ENCODE measurements at regions not wholly inside any gene's neighbourhood (a gene's known extent, or its start where the extent isn't known, plus 50 kb on each side); places are given as distances from the start of the nearest gene placed in this dataset.

- H3K23ac ChIP-seq (ENCODE audit: insufficient read length, low read depth, low read length): no peak overlapping the region
- Mint-ChIP-seq H3K4me1 (no peaks in the 10 kb centered on the region), H3K27me3 (ENCODE audit: low read depth) (no peaks in the 10 kb centered on the region; the same call in 1 of the 2 replicates), H3K4me3 (no peak overlapping the region), H3K27ac (no peak overlapping the region), H3K36me3 (ENCODE audit: insufficient read depth in 1 of 3, low read depth in 3 of 3) (no peaks in the 10 kb centered on the region), H3K9me3 (no peaks in the 10 kb centered on the region)
- no peaks in the 10 kb centered on the region for H3K9me3 ChIP-seq (ENCODE audit: control insufficient read depth, low read depth, low read length)
- H4K91ac ChIP-seq (ENCODE audit: insufficient read length, low read depth, low read length): no peak overlapping the region
- no peak for DNase-seq
- no peaks in the 10 kb centered on the region for H3K27me3 ChIP-seq (ENCODE audit: insufficient read depth, low read length)
- no peaks in the 10 kb centered on the region for H3K79me2 ChIP-seq (ENCODE audit: insufficient read depth, low read length)
- no peak overlapping the region for H3T11ph ChIP-seq (ENCODE audit: low read length)
- no peaks in the 10 kb centered on the region for H3K4me1 ChIP-seq (ENCODE audit: insufficient read depth, low read length)
- no CpG with 5 or more reads among the region's 4 CpGs for WGBS (ENCODE audit: extremely low coverage, insufficient read length, low lambda C conversion rate)
- no peak overlapping the region for H4K8ac ChIP-seq (replicated peaks; ENCODE audit: insufficient read length, low read depth, low read length)
- H2AFZ ChIP-seq (ENCODE audit: low read length): no peak overlapping the region
- H3K56ac ChIP-seq (ENCODE audit: insufficient read length, low read depth, low read length): no peak overlapping the region
- TF ChIP-seq CTCF (conservative IDR thresholded peaks at IDR 0.05): no peak
- no peak overlapping the region for H2AK5ac ChIP-seq (ENCODE audit: insufficient read length, low read length)
- no peaks in the 10 kb centered on the region for H3K23me2 ChIP-seq (ENCODE audit: insufficient read length, low read depth, low read length, poor library complexity, severe bottlenecking)
- no peak overlapping the region for H3K18ac ChIP-seq (ENCODE audit: insufficient read length, low read depth, low read length)
- H2BK15ac ChIP-seq (ENCODE audit: low read depth, low read length): no peak overlapping the region
- no peak overlapping the region for H4K5ac ChIP-seq (ENCODE audit: insufficient read length, low read depth, low read length)
- no peaks in the 10 kb centered on the region for H3K79me1 ChIP-seq (ENCODE audit: insufficient read depth, low read depth, low read length, poor library complexity, severe bottlenecking)
- no peak overlapping the region for H3K4me2 ChIP-seq (ENCODE audit: insufficient read depth, insufficient read length, low read length)
- no peak overlapping the region for H2BK12ac ChIP-seq (ENCODE audit: insufficient read length, low read depth, low read length)
- H2BK120ac ChIP-seq (ENCODE audit: low read depth, low read length, poor library complexity, severe bottlenecking): no peak overlapping the region
- H3K4ac ChIP-seq (ENCODE audit: low read depth, low read length): no peak overlapping the region
- H4K20me1 ChIP-seq (ENCODE audit: control insufficient read depth, insufficient read depth, insufficient read length): no peaks in the 10 kb centered on the region
- H3K14ac ChIP-seq (ENCODE audit: insufficient read depth, low read length): no peak overlapping the region
- H3K9ac ChIP-seq (ENCODE audit: extremely low read depth, insufficient read length, low read length): no peak overlapping the region
- H2BK5ac ChIP-seq (ENCODE audit: insufficient read length, low read length): no peak overlapping the region
- H3K27ac ChIP-seq (ENCODE audit: insufficient read length, low read depth, low read length): no peak overlapping the region
- H2BK20ac ChIP-seq (ENCODE audit: low read depth, low read length, poor library complexity, severe bottlenecking): no peak overlapping the region
Measured at GRCh38 chr2:224178056-224178455, 139.0 kb upstream of the SERPINE2 start.

Data from H9 (cell line).